ENCODE measurements at regions not wholly inside any gene's neighbourhood (a gene's known extent, or its start where the extent isn't known, plus 50 kb on each side); places are given as distances from the start of the nearest gene placed in this dataset.

DNA sequence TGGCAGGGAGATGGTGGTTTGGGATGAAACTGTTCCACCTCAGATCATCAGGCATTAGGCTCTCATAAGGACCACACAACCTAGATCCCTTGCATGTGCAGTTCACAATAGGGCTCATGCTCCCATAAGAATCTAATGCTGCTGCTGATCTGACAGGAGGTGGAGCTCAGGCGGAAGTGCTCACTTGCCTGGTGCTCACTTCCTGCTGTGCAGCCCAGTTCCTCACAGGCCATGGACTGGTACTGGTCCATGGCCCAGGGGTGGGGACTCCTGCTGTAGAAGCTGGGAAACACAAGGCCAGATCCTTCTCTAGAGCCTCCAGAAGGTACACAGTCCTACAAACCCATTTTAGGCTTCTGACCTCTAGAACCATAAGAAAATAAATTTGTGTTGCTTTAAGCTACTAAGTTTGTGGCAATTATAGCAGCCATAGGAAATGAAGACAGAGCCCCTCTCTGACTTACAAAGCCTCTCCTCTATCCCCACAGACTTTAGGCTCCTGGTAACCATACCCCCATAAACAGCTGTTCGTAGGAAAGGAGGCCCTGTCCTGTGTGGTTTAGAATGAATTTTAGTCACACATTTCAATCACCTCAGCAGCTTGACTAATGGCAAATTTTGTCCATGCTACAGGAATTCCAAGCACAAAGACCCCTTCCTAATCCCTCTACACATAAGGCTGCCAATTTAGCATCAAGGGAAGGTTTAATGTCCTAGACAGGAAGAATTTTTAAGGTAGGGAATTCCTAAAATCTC is 206.1 kb upstream of the PHYHIPL start:
- no peak for DNase-seq (ENCODE audit: low spot score)

DNA sequence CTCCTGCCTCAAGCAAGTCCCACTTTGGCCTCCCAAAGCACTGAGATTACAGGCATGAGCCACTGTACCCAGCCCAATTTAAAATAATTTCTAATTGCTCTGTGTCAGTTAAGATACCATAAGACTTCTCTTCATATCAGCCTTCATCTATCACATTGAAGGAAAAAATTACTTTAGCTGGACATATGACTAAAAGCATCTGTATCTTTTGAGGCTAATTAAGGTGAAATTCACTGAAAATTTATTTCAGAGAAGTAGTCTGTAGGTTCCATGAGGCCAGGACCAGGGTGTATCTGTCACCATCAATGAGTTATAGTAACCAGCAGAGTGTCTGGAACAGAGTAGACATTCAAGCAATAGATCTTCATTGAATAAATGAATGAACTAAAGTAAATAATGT is 205.2 kb upstream of the PHYHIPL start:
- DNase-seq (ENCODE audit: low spot score), result no peak

- DNase-seq (ENCODE audit: low spot score), result no peak
Measured at GRCh38 chr10:58971796-58972491, 204.5 kb upstream of the PHYHIPL start.

DNA sequence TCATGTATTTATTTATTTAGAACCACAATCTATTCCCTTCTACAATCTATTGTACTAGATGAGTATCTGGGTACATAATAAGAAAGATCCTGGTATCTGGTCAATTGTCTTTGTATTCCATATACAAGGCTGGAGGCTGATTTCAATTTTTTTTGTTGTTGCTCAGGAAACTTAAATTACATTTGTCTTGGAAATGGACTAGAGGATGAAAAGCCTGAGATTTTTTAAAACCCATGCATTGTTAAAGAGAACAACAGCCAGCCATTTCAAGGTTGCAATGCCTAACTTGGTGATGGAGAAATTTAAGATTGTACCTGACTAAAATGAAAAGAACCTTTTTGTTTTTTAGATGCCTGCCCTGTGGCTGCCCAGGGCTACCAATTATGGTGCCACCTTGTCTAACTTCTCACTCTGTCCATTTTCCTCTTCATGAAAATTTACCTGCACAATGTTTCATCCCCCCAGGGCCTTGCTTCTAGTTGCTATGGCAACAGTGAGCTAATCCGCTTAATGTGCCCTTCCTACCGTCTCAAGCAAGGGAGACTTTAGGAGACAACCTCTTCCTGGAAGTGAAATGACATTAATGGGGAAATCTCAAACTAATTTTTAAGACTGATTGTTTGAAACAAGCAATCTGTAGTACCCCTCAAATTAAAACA is 203.7 kb upstream of the PHYHIPL start:
- DNase-seq (ENCODE audit: low spot score), result no peak

DNA sequence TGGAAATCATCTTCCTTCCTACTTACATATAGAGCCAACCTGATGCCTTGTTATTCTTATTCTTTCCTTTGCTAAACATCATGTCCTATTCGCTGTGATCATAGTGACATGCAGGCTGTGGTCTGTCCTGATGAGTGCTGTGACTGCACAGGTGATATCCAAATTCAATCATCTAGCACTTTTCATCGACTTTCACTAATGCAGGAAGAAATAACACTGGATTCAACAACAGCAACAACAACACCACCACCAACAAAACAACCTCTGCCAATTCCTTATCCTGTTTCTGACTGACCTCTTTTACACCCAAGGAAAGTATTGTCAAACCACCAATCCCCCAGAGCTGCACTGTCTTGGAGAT is 203.2 kb upstream of the PHYHIPL start:
- DNase-seq (ENCODE audit: low spot score), result no peak

DNA sequence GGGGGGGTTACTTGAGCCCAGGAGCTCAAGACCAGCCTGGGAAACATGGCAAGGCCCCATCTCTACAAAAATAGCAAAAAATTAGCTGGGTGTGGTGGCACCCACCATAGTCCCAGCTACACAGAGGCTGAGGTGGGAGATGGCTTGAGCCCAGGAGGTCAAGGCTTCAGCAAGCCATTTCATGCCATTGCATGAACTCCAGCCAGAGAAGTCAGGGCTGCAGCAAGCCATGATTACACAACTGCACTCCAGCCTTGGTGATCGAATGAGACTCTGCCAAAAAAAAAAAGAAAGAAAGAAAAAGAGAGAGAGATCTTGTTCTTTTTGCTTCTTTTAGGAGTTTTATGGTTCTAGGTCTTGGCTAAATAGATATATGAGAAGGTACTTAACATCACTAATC is 200.2 kb upstream of the PHYHIPL start:
- DNase-seq (ENCODE audit: low spot score), result no peak

DNA sequence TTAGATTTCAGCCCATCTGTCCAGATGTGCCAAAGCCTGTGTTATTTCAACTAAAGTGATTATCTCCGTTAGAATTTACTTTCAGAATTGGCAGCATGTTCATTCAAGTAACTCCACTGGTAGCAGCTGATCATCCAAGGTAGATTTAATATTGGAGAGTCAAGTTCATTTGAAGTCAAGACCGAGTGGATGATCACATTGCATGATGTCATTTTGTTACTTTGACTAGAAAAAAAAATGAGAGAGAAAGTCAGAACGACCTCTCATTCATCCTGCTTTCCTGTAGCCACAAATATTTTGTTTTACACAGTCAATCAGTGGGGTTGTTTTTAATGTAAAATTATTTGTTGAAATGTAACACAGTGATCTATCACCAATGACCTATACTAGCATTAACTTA is 196.7 kb upstream of the PHYHIPL start:
- DNase-seq (ENCODE audit: low spot score), result no peak

DNA sequence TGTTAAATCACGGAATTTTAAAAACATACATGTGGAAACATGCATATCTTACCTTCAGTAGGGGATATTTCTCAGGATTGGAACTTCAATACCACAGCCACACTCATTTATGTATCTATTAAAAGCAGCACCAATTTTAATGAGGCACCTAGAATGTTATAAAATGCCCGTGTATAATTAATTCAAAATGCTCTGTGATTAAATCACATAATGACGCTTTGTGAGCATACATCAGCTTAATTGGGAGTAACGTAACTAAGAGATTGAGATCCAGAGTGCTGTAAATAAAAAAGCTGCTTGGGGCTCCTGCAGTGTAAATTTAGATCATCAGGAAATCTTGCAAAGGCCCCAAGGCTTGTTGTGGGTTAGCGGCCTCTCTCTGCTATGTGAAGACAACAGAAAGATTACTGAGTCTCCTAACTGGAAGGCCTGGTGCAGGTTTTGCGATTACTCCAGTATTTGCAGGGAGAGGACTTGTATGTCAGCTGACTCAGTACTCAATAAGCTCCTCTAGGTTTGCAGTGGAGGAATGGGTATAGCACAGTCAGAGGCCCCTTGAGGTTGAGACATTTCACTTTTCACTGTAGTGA is 195.5 kb upstream of the PHYHIPL start:
- no peak for DNase-seq (ENCODE audit: low spot score)

DNA sequence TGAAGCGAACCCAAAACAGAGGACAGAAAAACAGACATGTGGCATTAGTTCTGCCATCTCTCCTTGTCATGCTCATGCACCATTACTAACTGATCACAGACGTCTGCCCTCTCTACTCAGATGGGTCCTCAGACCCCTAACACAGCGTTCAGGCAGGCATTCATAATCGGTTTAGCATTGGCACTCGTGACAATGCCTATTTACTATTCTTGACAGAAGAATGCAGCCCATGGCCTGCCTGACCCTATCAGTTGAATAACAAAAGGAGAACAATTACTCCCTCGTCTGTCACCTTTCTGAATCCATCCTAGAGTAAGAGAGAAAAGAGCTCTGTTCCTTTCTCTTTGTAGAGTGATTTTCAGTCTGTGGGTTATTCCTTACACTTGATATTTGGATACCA is 194.6 kb upstream of the PHYHIPL start:
- no peak for DNase-seq (ENCODE audit: low spot score)

DNA sequence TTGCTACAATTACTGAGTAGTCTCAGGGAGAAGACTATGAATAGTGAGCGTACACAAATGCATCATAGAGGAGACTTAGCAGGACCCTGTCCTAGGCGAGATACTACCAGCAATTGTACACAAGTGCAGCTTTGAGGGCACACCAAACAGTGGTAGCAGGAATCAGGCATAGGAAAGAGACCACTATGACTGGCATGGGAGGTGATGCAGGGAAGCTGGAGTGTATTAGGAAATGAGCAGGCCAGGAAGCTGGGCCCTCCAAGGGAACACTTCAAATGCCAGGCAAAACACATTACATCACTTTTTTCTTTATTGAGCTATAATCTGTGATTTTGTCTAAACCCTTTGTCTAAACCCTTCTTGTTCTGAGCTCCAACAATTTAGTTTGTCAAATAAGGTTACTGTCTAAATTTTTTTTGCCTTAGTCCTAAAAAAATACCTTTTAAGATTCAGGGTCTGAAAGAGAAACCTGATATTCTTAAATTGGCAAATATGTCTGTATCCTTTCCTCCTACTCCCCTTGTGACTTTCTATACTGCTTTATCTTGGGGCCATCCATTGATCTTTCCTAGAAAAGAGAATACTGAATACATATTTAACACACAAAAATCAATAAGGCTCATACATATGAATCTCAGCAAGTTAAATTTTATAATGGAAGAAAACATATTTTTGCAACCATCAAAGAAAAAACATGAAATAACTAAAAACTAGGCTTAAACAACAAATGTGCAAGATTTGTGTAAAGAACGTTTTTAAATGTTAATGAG is 193.8 kb upstream of the PHYHIPL start:
- DNase-seq (ENCODE audit: low spot score), result no peak

DNA sequence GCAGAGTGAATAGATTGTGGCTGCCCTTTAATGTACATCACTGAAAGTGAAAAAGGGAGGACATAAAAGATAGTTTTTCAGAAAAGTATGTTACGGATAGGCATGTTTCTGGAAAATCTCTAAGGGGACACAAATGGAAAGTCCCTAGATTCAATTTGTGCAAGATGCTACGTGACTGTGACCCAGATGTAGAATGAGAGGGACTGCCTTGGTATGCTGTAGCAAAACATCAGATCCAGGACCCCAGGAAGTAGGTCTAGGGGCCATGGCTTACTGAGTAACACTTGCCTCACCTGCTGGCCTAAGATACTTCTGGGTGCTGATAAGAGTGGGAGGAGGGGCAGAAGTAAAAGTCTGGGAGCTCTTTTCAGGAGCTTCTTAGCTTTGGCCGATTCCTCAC is 191.2 kb upstream of the PHYHIPL start:
- DNase-seq (ENCODE audit: low spot score), result no peak

GRCh38 chr10:58989486-58990039 is 186.9 kb upstream of the PHYHIPL start:
- no peak for DNase-seq (ENCODE audit: low spot score)

DNA sequence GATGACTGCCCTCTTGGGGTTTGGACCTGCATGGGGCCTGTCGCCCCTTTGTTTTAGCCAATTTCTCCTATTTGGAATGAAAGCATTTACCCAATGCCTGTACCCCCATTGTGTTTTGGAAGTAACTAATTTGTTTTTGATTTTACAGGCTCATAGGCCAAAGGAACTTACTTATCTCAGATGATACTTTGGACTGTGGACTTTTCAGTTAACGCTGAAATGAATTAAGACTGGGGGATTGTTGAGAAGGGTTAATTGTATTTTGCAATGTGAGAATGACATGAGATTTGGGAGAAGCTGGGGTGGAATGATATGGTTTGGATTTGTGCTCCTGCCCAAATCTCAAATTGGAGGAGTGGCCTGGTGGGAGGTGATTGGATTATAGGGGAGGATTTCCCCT is 185.8 kb upstream of the PHYHIPL start:
- no peak for DNase-seq (ENCODE audit: low spot score)

DNA sequence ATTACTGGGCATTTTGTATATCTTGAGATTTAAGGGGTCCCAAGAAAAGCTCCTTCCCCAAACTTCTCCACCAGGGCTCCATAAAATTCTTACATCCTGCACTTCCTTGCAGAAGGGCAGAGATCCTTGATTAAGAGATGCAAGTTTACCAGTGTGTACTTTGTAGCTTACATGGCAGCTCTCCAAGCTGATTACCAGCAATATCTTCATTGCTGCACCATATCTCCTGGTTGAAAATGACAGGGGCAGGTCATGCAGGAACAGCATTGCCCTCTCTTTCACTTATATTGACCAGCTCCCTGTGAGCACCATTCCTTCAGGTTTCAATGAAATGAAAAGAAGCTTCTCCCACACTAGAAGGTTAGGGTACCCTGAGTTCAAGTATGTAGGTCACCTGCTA is 184.6 kb upstream of the PHYHIPL start:
- no peak for DNase-seq (ENCODE audit: low spot score)

DNA sequence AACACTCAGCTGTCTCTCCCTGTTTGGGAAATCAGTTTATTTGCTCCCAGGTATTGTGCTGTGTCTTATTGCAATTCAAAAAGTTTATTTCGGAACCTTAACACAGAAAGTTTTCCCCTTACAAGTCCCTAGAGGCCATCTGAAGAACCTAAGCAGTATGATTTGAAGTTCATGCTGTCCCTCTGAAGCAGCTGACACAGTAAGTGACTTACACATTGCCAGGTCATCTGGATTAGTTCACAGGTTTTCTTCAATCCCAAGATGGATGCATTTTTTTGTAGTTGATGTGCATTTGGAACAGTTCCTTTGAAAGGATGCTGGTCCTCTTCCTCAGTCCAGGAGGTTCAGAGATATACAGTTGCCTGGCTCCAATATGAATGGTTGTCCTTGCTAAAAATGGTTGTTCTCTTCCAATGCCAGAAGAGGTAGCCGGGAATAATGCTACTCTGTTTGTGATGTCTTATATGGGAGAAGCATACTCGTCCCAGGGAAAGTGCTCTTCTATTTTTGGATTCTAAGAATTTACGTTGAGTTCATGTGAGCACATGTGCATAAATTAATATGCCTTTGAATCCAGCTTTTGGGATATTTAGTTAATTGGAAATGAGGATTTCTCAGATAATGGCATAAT is 183.5 kb upstream of the PHYHIPL start:
- DNase-seq (ENCODE audit: low spot score), result peak; percentile 11

DNA sequence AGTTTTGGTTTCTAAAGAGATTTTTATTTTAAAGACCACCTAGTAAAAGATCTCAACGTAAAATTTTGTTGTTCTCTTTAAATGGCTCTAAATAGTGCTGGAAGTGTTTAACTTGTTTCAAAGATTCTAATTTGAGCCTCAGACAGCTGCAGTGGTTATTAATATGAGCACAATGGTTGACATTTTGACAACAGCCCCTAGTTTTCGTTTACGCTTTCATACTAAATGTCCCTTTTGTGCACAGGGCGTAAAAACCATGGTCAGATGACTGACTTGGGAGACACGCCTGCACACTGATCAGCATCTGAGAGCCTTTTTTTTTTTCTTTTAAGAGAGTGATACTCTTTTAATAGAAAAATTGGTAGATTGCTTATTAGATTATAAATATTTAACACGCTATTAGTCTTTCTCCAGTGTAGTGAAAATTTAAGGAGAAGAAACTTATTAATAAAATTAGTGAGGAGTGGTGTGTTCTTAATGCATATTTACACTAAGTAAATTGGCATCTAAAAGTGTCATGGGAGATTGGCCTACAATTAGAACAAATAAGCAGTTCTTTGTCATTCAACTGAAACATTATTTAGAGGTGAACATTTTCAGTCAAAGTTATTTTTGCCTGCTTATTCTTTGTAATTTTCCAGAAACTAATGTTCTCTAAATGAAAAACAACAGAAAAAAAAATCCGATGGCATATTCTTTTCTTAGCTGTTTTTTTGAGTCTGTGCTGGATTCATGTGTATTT is 182.8 kb upstream of the PHYHIPL start:
- DNase-seq (ENCODE audit: low spot score), result no peak

DNA sequence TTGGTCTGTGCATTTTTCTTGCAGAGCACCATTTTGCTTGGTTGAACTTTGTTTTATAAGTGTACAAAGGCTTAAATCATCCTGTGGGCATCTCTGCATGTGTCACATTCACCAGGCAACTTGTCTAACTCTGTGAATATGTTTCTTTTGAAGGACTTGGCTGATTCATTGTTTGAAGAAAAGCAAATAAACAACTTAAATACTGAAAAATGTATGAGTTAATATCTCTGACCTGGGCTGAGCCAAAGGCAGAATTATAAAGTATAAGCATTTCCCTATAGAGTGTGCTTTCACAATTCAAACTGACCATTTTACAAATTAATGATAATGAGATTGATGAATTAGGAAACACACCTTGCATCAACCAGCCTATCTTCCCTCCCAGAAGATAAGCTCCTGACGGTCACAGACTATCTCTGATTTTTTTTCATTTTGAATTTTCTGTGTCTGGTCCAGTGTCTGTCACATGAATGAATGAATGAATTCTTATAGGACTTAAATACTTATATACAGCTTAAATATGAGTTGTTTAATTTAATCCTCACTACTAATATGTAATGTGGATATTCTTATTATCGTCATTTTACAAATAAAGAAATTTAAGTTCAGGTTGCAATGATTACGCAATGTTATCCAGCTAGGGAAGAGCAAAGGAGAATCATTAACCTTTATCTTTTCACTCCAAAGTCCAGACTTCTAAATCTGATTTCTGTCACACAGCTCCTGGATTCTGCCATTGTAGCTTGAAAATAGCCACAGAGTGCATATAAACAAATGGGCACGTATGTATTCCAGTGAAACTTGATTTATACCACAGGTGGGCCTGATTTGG is 182.0 kb upstream of the PHYHIPL start:
- DNase-seq (ENCODE audit: low spot score), result no peak

GRCh38 chr10:58995058-58995596 is 181.3 kb upstream of the PHYHIPL start:
- no peak for DNase-seq (ENCODE audit: low spot score)

- DNase-seq (ENCODE audit: low spot score), result no peak
Measured at GRCh38 chr10:58996063-58996462, 180.4 kb upstream of the PHYHIPL start.

DNA sequence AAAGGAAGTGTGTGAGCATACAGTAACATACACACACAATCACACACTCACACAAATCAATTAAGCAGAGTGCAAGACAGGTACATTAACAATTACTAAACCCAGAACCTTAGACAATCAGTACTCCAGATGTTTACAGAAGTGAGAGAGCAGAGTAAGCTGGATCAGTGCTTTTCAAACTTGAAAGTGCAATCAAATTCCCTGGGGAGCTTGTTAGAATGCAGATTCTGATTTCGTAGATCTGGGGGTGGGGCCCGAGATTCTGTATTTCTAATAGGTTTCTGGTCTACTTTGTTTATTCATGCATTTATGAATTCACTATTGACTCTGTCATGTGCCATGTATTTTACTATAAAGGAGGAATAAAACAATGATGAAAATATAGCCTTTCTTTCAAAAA is 179.6 kb upstream of the PHYHIPL start:
- DNase-seq (ENCODE audit: low spot score), result no peak
